NB4 (cell line): ENCODE measurements at regions not wholly inside any gene's neighbourhood (a gene's known extent, or its start where the extent isn't known, plus 50 kb on each side); places are given as distances from the start of the nearest gene placed in this dataset.

Experiments used
- DNase-seq: peaks from one replicate; pipeline ENCODE4 v3.0.0; 2010; ENCODE audit warnings: low read depth
- H3K4me3 ChIP-seq: one replicate; pipeline ENCODE4 v1.5.1; 2011; ENCODE audit warnings: mild to moderate bottlenecking, low read depth, low read length, moderate library complexity
- CTCF ChIP-seq: IDR thresholded peaks from one replicate; pipeline ENCODE4 v1.5.1; 2012; ENCODE audit warnings: low read depth, low read length
- MAX ChIP-seq: IDR thresholded peaks from 2 replicates; pipeline ENCODE4 v1.6.1; 2011; ENCODE audit warnings: low read depth, low read length
- MYC ChIP-seq: IDR thresholded peaks from 2 replicates; pipeline ENCODE4 v1.6.1; 2011; ENCODE audit warnings: low read depth, low read length
- POLR2A ChIP-seq: IDR thresholded peaks from 2 replicates; pipeline ENCODE4 v1.6.1; 2011; ENCODE audit warnings: mild to moderate bottlenecking; ENCODE audit not compliant: insufficient read length; ENCODE audit errors: extremely low read depth

- DNase-seq: no peak
- no peak for TF ChIP-seq MAX
- no peak for TF ChIP-seq MYC
- no peak for TF ChIP-seq CTCF
- no peak for TF ChIP-seq POLR2A
These were observed 701.3 kb upstream of the KCND2 start for GRCh38 chr7:119571666-119572065.

GRCh38 chr7:119572132-119572531 lies 700.8 kb upstream of the KCND2 start:
- DNase-seq: no peak
- no peak overlapping the region for H3K4me3 ChIP-seq
- TF ChIP-seq MAX: no peak
- TF ChIP-seq MYC: no peak
- TF ChIP-seq POLR2A: no peak
- TF ChIP-seq CTCF: no peak

More at GRCh38 chr7:119571666-119572065, 701.3 kb upstream of the KCND2 start:
- H3K4me3 ChIP-seq: no peak overlapping the region

- no peak for DNase-seq
- TF ChIP-seq POLR2A: no peak
- TF ChIP-seq CTCF: no peak
- TF ChIP-seq MYC: no peak
- no peak for TF ChIP-seq MAX
- H3K4me3 ChIP-seq: no peak overlapping the region
These were observed 700.4 kb upstream of the KCND2 start for GRCh38 chr7:119572541-119572940.

- TF ChIP-seq POLR2A (no peak), CTCF (no peak), MAX (no peak), MYC (no peak)
- H3K4me3 ChIP-seq: no peak overlapping the region
- no peak for DNase-seq
These were observed 694.9 kb upstream of the KCND2 start for GRCh38 chr7:119578116-119578515.

- no peak for DNase-seq
- TF ChIP-seq MYC (no peak), MAX (no peak), CTCF (no peak)
- no peak overlapping the region for H3K4me3 ChIP-seq
These were observed 678.0 kb upstream of the KCND2 start for GRCh38 chr7:119594956-119595355.

GRCh38 chr7:119596651-119597050 lies 676.3 kb upstream of the KCND2 start:
- no peak overlapping the region for H3K4me3 ChIP-seq
- TF ChIP-seq CTCF (no peak), POLR2A (no peak), MAX (no peak), MYC (no peak)
- no peak for DNase-seq
